GM18511 (cell line): ENCODE measurements at regions not wholly inside any gene's neighbourhood (a gene's known extent, or its start where the extent isn't known, plus 50 kb on each side); places are given as distances from the start of the nearest gene placed in this dataset.
"Not testable (repeated sequence)": the region's sequence is repeated elsewhere in the genome, so short reads cannot be mapped to it uniquely, and the experiment has no call there.

Experiments
- ATAC-seq: cut with Tn5 transposase; IDR thresholded peaks from one replicate; pipeline ENCODE4 v1.9.1; 2021; ENCODE audit warnings: mild to moderate bottlenecking, moderate library complexity; ENCODE audit not compliant: unreplicated experiment

GRCh38 chr6:144429753-144430152 is 144.6 kb downstream of the UTRN start:
- ATAC-seq: no peak

- ATAC-seq: not testable (repeated sequence)
Observed at GRCh38 chr6:144433446-144433845, 148.3 kb downstream of the UTRN start.

GRCh38 chr6:144434308-144434990 is 149.3 kb downstream of the UTRN start:
- ATAC-seq: no peak

GRCh38 chr6:144435602-144436426 is 150.7 kb downstream of the UTRN start:
- ATAC-seq: no peak

- no peak for ATAC-seq
Observed at GRCh38 chr6:144437105-144437504, 152.0 kb downstream of the UTRN start.

GRCh38 chr6:144438103-144438502 is 153.0 kb downstream of the UTRN start:
- ATAC-seq: no peak

GRCh38 chr6:144439016-144439415 is 153.9 kb downstream of the UTRN start:
- ATAC-seq: no peak

- not testable (repeated sequence) for ATAC-seq
Observed at GRCh38 chr6:144441801-144442200, 156.7 kb downstream of the UTRN start.

GRCh38 chr6:144443157-144443556 is 158.0 kb downstream of the UTRN start:
- no peak for ATAC-seq

- ATAC-seq: no peak
Observed at GRCh38 chr6:144447472-144447871, 162.3 kb downstream of the UTRN start.

- ATAC-seq: no peak
Observed at GRCh38 chr6:144449218-144449617, 164.1 kb downstream of the UTRN start.

- ATAC-seq: no peak
Observed at GRCh38 chr6:144449911-144450597, 164.9 kb downstream of the UTRN start.

- ATAC-seq: peak; percentile 97
Observed at GRCh38 chr6:144460327-144461095, 175.4 kb downstream of the UTRN start.

GRCh38 chr6:144462058-144462457 is 176.9 kb downstream of the UTRN start:
- ATAC-seq: no peak

- ATAC-seq: no peak
Observed at GRCh38 chr6:144466716-144467115, 181.6 kb downstream of the UTRN start.

GRCh38 chr6:144467172-144467762 is 182.1 kb downstream of the UTRN start:
- ATAC-seq: no peak

GRCh38 chr6:144467921-144468320 is 182.8 kb downstream of the UTRN start:
- no peak for ATAC-seq

GRCh38 chr6:144468709-144469108 is 183.6 kb downstream of the UTRN start:
- ATAC-seq: peak; percentile 9

- peak; percentile 93 for ATAC-seq
Observed at GRCh38 chr6:144469144-144469575, 184.0 kb downstream of the UTRN start.

- ATAC-seq: not testable (repeated sequence)
Observed at GRCh38 chr6:144470201-144470600, 185.1 kb downstream of the UTRN start.
